ENCODE measurements at regions not wholly inside any gene's neighbourhood (a gene's known extent, or its start where the extent isn't known, plus 50 kb on each side); places are given as distances from the start of the nearest gene placed in this dataset.

DNA sequence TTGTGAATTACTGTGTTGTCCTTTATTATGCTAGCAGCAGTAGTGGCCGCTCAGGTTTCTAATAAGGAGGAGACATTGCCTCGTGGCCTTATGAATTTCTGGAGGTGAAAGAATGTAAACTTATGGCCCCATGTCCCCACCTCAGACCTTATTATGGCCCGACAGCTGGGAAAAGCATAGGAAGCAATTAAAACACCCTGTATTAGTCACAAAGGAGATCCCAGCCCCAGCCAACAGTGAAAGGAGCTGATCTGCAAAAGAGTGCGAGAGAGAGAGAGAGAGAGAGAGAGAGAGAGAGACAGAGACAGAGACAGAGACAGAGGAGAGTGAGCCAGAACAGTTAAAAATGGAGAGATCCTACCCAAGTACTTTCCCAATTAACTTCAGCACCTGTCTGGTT is 269.3 kb downstream of the DMRT2 start:
- TF ChIP-seq, protein P1, sequence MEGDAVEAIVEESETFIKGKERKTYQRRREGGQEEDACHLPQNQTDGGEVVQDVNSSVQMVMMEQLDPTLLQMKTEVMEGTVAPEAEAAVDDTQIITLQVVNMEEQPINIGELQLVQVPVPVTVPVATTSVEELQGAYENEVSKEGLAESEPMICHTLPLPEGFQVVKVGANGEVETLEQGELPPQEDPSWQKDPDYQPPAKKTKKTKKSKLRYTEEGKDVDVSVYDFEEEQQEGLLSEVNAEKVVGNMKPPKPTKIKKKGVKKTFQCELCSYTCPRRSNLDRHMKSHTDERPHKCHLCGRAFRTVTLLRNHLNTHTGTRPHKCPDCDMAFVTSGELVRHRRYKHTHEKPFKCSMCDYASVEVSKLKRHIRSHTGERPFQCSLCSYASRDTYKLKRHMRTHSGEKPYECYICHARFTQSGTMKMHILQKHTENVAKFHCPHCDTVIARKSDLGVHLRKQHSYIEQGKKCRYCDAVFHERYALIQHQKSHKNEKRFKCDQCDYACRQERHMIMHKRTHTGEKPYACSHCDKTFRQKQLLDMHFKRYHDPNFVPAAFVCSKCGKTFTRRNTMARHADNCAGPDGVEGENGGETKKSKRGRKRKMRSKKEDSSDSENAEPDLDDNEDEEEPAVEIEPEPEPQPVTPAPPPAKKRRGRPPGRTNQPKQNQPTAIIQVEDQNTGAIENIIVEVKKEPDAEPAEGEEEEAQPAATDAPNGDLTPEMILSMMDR (IDR thresholded peaks at IDR 0.05 in 4 of 5, conservative IDR thresholded peaks at IDR 0.05 in 1 of 5), result no peak
- TF ChIP-seq POLR2A (IDR thresholded peaks at IDR 0.05), result no peak
